ENCODE measurements at regions not wholly inside any gene's neighbourhood (a gene's known extent, or its start where the extent isn't known, plus 50 kb on each side); places are given as distances from the start of the nearest gene placed in this dataset.

DNA sequence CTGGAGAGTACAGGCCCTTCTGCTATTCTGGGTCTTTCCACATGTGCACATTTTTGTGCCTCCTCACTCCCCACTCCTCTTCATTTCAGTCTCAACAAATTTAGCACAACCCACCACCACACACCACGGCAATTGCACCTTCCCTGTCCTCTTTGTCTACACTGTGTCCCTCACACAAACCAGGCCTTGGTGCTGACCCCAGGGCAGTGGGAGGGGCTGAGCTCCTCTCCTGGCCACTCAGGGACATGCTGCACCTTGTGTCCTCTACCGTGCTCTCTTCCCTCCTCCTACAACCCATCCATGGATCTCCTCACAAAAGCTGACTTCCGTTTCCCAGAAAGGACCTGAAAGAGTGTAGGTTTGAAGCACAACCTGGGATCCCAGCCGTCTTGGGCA is 90.9 kb upstream of the IKZF1 start:
- H3K9ac ChIP-seq (ENCODE audit: low read length in 3 of 3), result no peak overlapping the region
- FAIRE-seq (no peak), DNase-seq (no peak)
- TF ChIP-seq, protein P1, sequence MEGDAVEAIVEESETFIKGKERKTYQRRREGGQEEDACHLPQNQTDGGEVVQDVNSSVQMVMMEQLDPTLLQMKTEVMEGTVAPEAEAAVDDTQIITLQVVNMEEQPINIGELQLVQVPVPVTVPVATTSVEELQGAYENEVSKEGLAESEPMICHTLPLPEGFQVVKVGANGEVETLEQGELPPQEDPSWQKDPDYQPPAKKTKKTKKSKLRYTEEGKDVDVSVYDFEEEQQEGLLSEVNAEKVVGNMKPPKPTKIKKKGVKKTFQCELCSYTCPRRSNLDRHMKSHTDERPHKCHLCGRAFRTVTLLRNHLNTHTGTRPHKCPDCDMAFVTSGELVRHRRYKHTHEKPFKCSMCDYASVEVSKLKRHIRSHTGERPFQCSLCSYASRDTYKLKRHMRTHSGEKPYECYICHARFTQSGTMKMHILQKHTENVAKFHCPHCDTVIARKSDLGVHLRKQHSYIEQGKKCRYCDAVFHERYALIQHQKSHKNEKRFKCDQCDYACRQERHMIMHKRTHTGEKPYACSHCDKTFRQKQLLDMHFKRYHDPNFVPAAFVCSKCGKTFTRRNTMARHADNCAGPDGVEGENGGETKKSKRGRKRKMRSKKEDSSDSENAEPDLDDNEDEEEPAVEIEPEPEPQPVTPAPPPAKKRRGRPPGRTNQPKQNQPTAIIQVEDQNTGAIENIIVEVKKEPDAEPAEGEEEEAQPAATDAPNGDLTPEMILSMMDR (IDR thresholded peaks at IDR 0.05; ENCODE audit: borderline replicate concordance, extremely low read depth, insufficient read depth), result no peak
- no peaks in the 10 kb centered on the region for H3K4me1 ChIP-seq (ENCODE audit: control insufficient read depth in 2 of 3, insufficient read depth in 2 of 3, low read depth in 1 of 3, low read length in 3 of 3)
- H3K9me3 ChIP-seq (ENCODE audit: control insufficient read depth in 2 of 3, insufficient read depth in 1 of 3, low read length in 3 of 3), result no peaks in the 10 kb centered on the region
- H3K4me3 ChIP-seq (ENCODE audit: low read length in 3 of 3), result no peak overlapping the region
- intact Hi-C loops (cut with DNase I), result no loop called here
- no peak overlapping the region for H3K27ac ChIP-seq (ENCODE audit: low read depth in 2 of 2, low read length in 2 of 2)
- no peaks in the 10 kb centered on the region for H3K36me3 ChIP-seq (ENCODE audit: control insufficient read depth in 2 of 3, insufficient read depth in 3 of 3, low read length in 3 of 3)
- no peaks in the 10 kb centered on the region for H3K27me3 ChIP-seq (ENCODE audit: control insufficient read depth, insufficient read depth, low read length)

DNA sequence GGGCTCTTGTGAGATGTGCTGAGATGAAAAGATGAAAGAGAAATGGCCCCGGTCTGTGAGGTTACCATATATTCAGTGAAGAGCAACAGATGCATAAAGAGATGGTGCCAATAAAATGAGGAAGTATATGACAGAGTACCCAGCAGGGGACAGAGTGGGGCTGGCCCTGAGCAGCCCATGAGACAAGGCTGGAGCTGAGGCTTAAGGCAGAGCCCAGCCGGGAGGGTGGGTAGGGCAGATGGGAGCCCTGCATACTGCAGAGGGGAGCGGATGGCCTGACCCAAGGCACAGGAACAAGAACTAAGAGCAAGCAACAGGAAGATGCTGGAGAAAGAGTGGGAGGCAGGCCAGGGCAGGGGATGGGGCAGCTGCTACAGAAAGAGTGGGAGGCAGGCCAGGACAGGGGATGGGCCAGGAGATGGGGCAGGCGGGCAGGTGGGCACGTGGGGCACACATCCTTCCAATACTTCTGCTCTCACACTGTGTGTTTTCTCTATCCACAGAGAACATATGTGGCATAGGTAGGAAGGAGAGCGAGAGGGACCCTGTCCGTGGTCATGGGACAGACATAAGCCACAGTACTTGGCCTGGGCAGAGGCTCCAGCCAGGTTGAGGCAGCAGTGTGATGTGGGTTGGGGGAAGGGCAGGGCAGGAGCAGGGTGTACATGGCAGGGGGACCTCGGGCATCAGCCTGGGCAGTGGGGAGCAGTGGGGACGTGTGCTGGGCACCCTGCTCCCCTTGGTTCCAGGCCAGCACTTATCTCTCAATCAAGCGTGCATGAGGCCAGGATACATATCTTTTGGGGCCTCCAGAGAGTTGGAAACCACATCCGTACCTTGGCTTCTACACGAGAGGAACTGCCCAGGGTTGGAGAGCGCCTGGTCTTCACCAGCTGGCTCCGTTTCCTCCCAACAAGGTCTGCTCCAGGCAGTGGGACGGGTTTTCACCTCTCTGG is 91.6 kb upstream of the IKZF1 start:
- H3K9ac ChIP-seq (ENCODE audit: low read length in 3 of 3), result no peak overlapping the region
- TF ChIP-seq, protein P1 (IDR thresholded peaks at IDR 0.05; ENCODE audit: borderline replicate concordance, extremely low read depth, insufficient read depth), result no peak
- FAIRE-seq (no peak), DNase-seq (no peak)
- H3K4me1 ChIP-seq (ENCODE audit: control insufficient read depth in 2 of 3, insufficient read depth in 2 of 3, low read depth in 1 of 3, low read length in 3 of 3), result no peaks in the 10 kb centered on the region
- no peaks in the 10 kb centered on the region for H3K9me3 ChIP-seq (ENCODE audit: control insufficient read depth in 2 of 3, insufficient read depth in 1 of 3, low read length in 3 of 3)
- intact Hi-C loops (cut with DNase I), result no loop called here
- no peak overlapping the region for H3K4me3 ChIP-seq (ENCODE audit: low read length in 3 of 3)
- no peaks in the 10 kb centered on the region for H3K27me3 ChIP-seq (ENCODE audit: control insufficient read depth, insufficient read depth, low read length)
- no peak overlapping the region for H3K27ac ChIP-seq (ENCODE audit: low read depth in 2 of 2, low read length in 2 of 2)
- no peaks in the 10 kb centered on the region for H3K36me3 ChIP-seq (ENCODE audit: control insufficient read depth in 2 of 3, insufficient read depth in 3 of 3, low read length in 3 of 3)

DNA sequence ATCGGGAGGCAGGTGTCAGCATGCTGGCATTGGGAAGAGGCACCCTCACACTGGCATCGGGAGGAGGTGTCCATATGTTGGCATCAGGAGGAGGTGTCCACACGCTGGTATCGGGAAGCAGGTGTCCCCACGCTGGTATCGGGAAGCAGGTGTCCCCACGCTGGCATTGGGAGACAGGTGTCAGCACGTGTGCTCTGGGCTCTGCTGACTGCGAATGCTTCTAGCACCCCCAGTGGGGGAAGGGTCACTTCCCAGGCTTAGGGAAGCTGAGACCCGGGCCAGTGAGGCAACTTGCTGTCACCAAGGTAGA is 92.5 kb upstream of the IKZF1 start:
- no peak for FAIRE-seq
- Histone ChIP-seq H3K9ac (ENCODE audit: low read length in 3 of 3) (no peak overlapping the region), H3K9me3 (ENCODE audit: control insufficient read depth in 2 of 3, insufficient read depth in 1 of 3, low read length in 3 of 3) (no peaks in the 10 kb centered on the region), H3K4me1 (ENCODE audit: control insufficient read depth in 2 of 3, insufficient read depth in 2 of 3, low read depth in 1 of 3, low read length in 3 of 3) (no peaks in the 10 kb centered on the region), H3K27ac (ENCODE audit: low read depth in 2 of 2, low read length in 2 of 2) (no peak overlapping the region), H3K4me3 (ENCODE audit: low read length in 3 of 3) (no peak overlapping the region), H3K36me3 (ENCODE audit: control insufficient read depth in 2 of 3, insufficient read depth in 3 of 3, low read length in 3 of 3) (no peaks in the 10 kb centered on the region), H3K27me3 (ENCODE audit: control insufficient read depth, insufficient read depth, low read length) (no peaks in the 10 kb centered on the region)
- intact Hi-C loops (cut with DNase I), result no loop called here
- TF ChIP-seq, protein P1 (IDR thresholded peaks at IDR 0.05; ENCODE audit: borderline replicate concordance, extremely low read depth, insufficient read depth), result no peak
- peak in 1 of 5 donors; percentile 66 for DNase-seq

Measured in kidney (tissue), 13 donors.